C4-2B (cell line): ENCODE measurements at regions not wholly inside any gene's neighbourhood (a gene's known extent, or its start where the extent isn't known, plus 50 kb on each side); places are given as distances from the start of the nearest gene placed in this dataset.
"Not testable (repeated sequence)": the region's sequence is repeated elsewhere in the genome, so short reads cannot be mapped to it uniquely, and the experiment has no call there.

Source experiments
- ZFX ChIP-seq: fragments of 450-650 bp; IDR thresholded peaks from 2 replicates; pipeline ENCODE4 v1.6.1; 2017
- TF ChIP-seq, protein P1 (sequence below): fragments of 450-650 bp; conservative IDR thresholded peaks from 2 replicates; pipeline ENCODE4 v1.5.1; 2017; ENCODE audit warnings: mild to moderate bottlenecking

DNA sequence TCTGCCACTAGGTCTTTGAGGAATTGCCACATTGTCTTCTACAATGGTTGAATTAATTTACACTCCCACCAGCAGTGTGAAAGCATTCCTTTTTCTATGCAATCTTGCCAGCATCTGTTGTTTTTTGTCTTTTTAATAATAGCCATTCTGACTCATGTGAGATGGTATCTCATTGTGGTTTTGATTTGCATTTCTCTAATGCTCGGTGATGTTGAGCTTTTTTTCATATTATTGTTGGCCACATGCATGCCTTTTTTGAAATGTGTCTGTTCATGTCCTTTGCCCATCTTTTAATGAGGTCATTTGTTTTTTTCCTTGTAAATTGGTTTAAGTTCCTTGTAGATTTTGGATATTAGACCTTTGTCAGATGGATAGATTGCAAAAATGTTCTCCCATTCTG, 661.8 kb downstream of the GLUD2 start:
- TF ChIP-seq, protein P1, sequence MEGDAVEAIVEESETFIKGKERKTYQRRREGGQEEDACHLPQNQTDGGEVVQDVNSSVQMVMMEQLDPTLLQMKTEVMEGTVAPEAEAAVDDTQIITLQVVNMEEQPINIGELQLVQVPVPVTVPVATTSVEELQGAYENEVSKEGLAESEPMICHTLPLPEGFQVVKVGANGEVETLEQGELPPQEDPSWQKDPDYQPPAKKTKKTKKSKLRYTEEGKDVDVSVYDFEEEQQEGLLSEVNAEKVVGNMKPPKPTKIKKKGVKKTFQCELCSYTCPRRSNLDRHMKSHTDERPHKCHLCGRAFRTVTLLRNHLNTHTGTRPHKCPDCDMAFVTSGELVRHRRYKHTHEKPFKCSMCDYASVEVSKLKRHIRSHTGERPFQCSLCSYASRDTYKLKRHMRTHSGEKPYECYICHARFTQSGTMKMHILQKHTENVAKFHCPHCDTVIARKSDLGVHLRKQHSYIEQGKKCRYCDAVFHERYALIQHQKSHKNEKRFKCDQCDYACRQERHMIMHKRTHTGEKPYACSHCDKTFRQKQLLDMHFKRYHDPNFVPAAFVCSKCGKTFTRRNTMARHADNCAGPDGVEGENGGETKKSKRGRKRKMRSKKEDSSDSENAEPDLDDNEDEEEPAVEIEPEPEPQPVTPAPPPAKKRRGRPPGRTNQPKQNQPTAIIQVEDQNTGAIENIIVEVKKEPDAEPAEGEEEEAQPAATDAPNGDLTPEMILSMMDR: not testable (repeated sequence)
- TF ChIP-seq ZFX: not testable (repeated sequence)
